DND-41 (cell line): ENCODE measurements at regions not wholly inside any gene's neighbourhood (a gene's known extent, or its start where the extent isn't known, plus 50 kb on each side); places are given as distances from the start of the nearest gene placed in this dataset.

Source experiments
- ATAC-seq: fragments of 200-7000 bp; cut with Tn5 transposase; 3 replicates; pipeline ENCODE4 v1.9.1; 2021; ENCODE audit warnings: low read depth; ENCODE audit not compliant: insufficient read depth
- DNase-seq: peaks from one replicate; pipeline ENCODE4 v3.0.0-alpha.2; 2020
- H2AFZ ChIP-seq: 2 replicates; pipeline ENCODE4 v1.6.0; 2012; ENCODE audit warnings: low read depth, low read length
- H3K27ac ChIP-seq: 2 replicates; pipeline ENCODE4 v1.5.1; 2012; ENCODE audit warnings: low read length, inconsistent platforms
- H3K27me3 ChIP-seq: fragments of 200-600 bp; sonication (generic); 2 replicates; pipeline ENCODE4 v1.6.0; 2012; ENCODE audit warnings: low read length, mild to moderate bottlenecking, inconsistent platforms; ENCODE audit not compliant: insufficient read depth, poor library complexity
- H3K36me3 ChIP-seq: 2 replicates; pipeline ENCODE4 v1.5.1; 2012; ENCODE audit warnings: low read length, inconsistent platforms; ENCODE audit not compliant: insufficient read depth
- H3K4me1 ChIP-seq: 2 replicates; pipeline ENCODE4 v1.5.1; 2012; ENCODE audit warnings: mild to moderate bottlenecking, low read length; ENCODE audit not compliant: insufficient read depth
- H3K4me2 ChIP-seq: 2 replicates; pipeline ENCODE4 v1.6.0; 2012; ENCODE audit warnings: mild to moderate bottlenecking, moderate library complexity, low read length, inconsistent platforms; ENCODE audit not compliant: insufficient read depth
- H3K4me3 ChIP-seq, 2 experiments: fragments of 200-600 bp in 1 of 2; shearing (Covaris generic) in 1 of 2; 2 replicates each; pipeline ENCODE4 v1.5.1; 2012 to 2016; ENCODE audit warnings: inconsistent platforms in 2 of 2, low read length in 2 of 2, mild to moderate bottlenecking in 2 of 2, low read depth in 1 of 2, moderate library complexity in 1 of 2
- H3K79me2 ChIP-seq: 2 replicates; pipeline ENCODE4 v1.6.0; 2012; ENCODE audit warnings: low read length, inconsistent platforms; ENCODE audit not compliant: insufficient read depth
- H3K9ac ChIP-seq: 2 replicates; pipeline ENCODE4 v1.6.0; 2012; ENCODE audit warnings: low read depth, mild to moderate bottlenecking, inconsistent platforms, low read length, moderate library complexity
- H3K9me3 ChIP-seq: 2 replicates; pipeline ENCODE4 v1.5.1; 2012; ENCODE audit warnings: low read length, moderate library complexity, mild to moderate bottlenecking, inconsistent platforms; ENCODE audit not compliant: insufficient read depth, severe bottlenecking
- H4K20me1 ChIP-seq: 2 replicates; pipeline ENCODE4 v1.6.0; 2012; ENCODE audit warnings: low read length; ENCODE audit not compliant: insufficient read depth
- CTCF ChIP-seq: IDR thresholded peaks from 2 replicates; pipeline ENCODE4 v1.5.1; 2012; ENCODE audit warnings: borderline replicate concordance, low read length, moderate library complexity, mild to moderate bottlenecking; ENCODE audit not compliant: poor library complexity, severe bottlenecking; ENCODE audit errors: extremely low read depth
- EZH2 ChIP-seq: IDR thresholded peaks from 3 replicates; pipeline ENCODE4 v1.6.1; 2012; ENCODE audit warnings: borderline replicate concordance, low read depth, mild to moderate bottlenecking, moderate library complexity, low read length, inconsistent platforms; ENCODE audit not compliant: severe bottlenecking

- Histone ChIP-seq H3K4me2 (no peak overlapping the region), H3K27ac (no peak overlapping the region), H3K4me3 (no peak overlapping the region), H3K9me3 (no peaks in the 10 kb centered on the region), H4K20me1 (no peaks in the 10 kb centered on the region), H3K27me3 (no peaks in the 10 kb centered on the region), H3K79me2 (no peaks in the 10 kb centered on the region), H3K9ac (no peak overlapping the region), H2AFZ (no peak overlapping the region), H3K36me3 (no peaks in the 10 kb centered on the region), H3K4me1 (no peaks in the 10 kb centered on the region)
- DNase-seq (no peak), ATAC-seq (no peak)
- TF ChIP-seq EZH2 (no peak), CTCF (no peak)
These were observed 128.6 kb downstream of the TEX29 start for GRCh38 chr13:111449041-111449440.

- no peak for DNase-seq
- TF ChIP-seq CTCF = no peak
- TF ChIP-seq EZH2 = no peak
- H3K27me3 ChIP-seq = no peaks in the 10 kb centered on the region
- H2AFZ ChIP-seq = no peak overlapping the region
- no peak overlapping the region for H3K27ac ChIP-seq
- no peak overlapping the region for H3K4me2 ChIP-seq
- no peak overlapping the region for H3K4me3 ChIP-seq
- H3K4me1 ChIP-seq = no peaks in the 10 kb centered on the region
- H4K20me1 ChIP-seq = no peaks in the 10 kb centered on the region
- no peak for ATAC-seq
- H3K9ac ChIP-seq = no peak overlapping the region
- H3K79me2 ChIP-seq = no peaks in the 10 kb centered on the region
- no peaks in the 10 kb centered on the region for H3K36me3 ChIP-seq
- H3K9me3 ChIP-seq = no peaks in the 10 kb centered on the region
These were observed 131.0 kb downstream of the TEX29 start for GRCh38 chr13:111451402-111451801.

GRCh38 chr13:111456452-111457230, 136.2 kb downstream of the TEX29 start:
- no peak overlapping the region for H3K4me2 ChIP-seq
- no peak for ATAC-seq
- no peak overlapping the region for H2AFZ ChIP-seq
- no peak for DNase-seq
- no peak for TF ChIP-seq CTCF
- no peak for TF ChIP-seq EZH2
- H3K36me3 ChIP-seq = no peaks in the 10 kb centered on the region
- H3K4me3 ChIP-seq = no peak overlapping the region
- no peaks in the 10 kb centered on the region for H3K9me3 ChIP-seq
- H3K27me3 ChIP-seq = peaks cover 8% of the 10 kb centered on the region
- no peak overlapping the region for H3K27ac ChIP-seq
- peaks cover 7% of the 10 kb centered on the region for H4K20me1 ChIP-seq
- H3K9ac ChIP-seq = no peak overlapping the region
- no peaks in the 10 kb centered on the region for H3K4me1 ChIP-seq
- no peaks in the 10 kb centered on the region for H3K79me2 ChIP-seq
